Endothelial cell of umbilical vein (primary cell): ENCODE measurements at regions not wholly inside any gene's neighbourhood (a gene's known extent, or its start where the extent isn't known, plus 50 kb on each side); places are given as distances from the start of the nearest gene placed in this dataset.

ENCODE experiments used
- BruUV-seq: library from RNA; stranded (reverse); fragments of 400-500 nt; replicated peaks from 2 replicates; lab custom pipeline; 2021; lab: Mats Ljungman, UMichigan
- CTCF ChIA-PET: fragments of 300-600, 350-600 bp; sonication (Branson Sonifier 250); formaldehyde crosslinking; loops from one replicate; lab custom pipeline; 2021; ENCODE audit warnings: antibody characterized with exemption, inconsistent platforms; lab: Charles Lee
- POLR2A ChIA-PET: fragments of 300-600, 350-600 bp; sonication (Branson Sonifier 250); formaldehyde crosslinking; loops from one replicate; lab custom pipeline; 2021; ENCODE audit warnings: antibody characterized with exemption, inconsistent platforms; lab: Charles Lee
- DNase-seq: peaks from one replicate; pipeline ENCODE4 v3.0.0-alpha.2; 2011; ENCODE audit warnings: low read depth, low spot score
- FAIRE-seq: peaks from 2 replicates; lab custom pipeline; 2011; peaks lifted over from hg19 to GRCh38; lab: Jason Lieb, UNC
- H2AFZ ChIP-seq: 2 replicates; pipeline ENCODE4 v1.6.0; 2012; ENCODE audit warnings: low read depth, low read length, control low read depth, inconsistent platforms
- H3K27ac ChIP-seq: 2 replicates; pipeline ENCODE4 v1.5.1; 2011; ENCODE audit warnings: low read depth, mild to moderate bottlenecking, control low read depth, low read length, moderate library complexity; ENCODE audit not compliant: insufficient read depth
- H3K27me3 ChIP-seq, 2 experiments: 2 replicates each; pipeline versions ENCODE4 v1.6.0 to v1.6.1; 2011; ENCODE audit warnings: low read length in 2 of 2, mixed read lengths in 1 of 2; ENCODE audit not compliant: control insufficient read depth in 2 of 2, insufficient read depth in 2 of 2
- H3K36me3 ChIP-seq, 2 experiments: 2 replicates in 1 of 2; 3 replicates in 1 of 2; pipeline ENCODE4 v1.5.1; 2011; ENCODE audit warnings: low read length in 2 of 2, mild to moderate bottlenecking in 1 of 2, moderate library complexity in 1 of 2; ENCODE audit not compliant: control insufficient read depth in 2 of 2, insufficient read depth in 2 of 2; ENCODE audit errors: extremely low read depth in 1 of 2
- H3K4me1 ChIP-seq: 3 replicates; pipeline ENCODE4 v1.5.1; 2011; ENCODE audit warnings: mild to moderate bottlenecking, low read length; ENCODE audit not compliant: control insufficient read depth, insufficient read depth; ENCODE audit errors: extremely low read depth
- H3K4me2 ChIP-seq: 2 replicates; pipeline ENCODE4 v1.6.1; 2011; ENCODE audit warnings: low read length, control low read depth, mixed read lengths; ENCODE audit not compliant: insufficient read depth
- H3K4me3 ChIP-seq, 3 experiments: fragments of 200-600 bp in 1 of 3; sonication (generic), shearing (Covaris generic) in 1 of 3; replicated peaks in 1 of 3; 2 replicates each; pipeline ENCODE4 v1.5.1; 2011 to 2016; ENCODE audit warnings: control low read depth in 3 of 3, low read length in 3 of 3, mild to moderate bottlenecking in 2 of 3, inconsistent platforms in 1 of 3, low read depth in 1 of 3, moderate library complexity in 1 of 3; ENCODE audit not compliant: insufficient read depth in 1 of 3
- H3K79me2 ChIP-seq: 2 replicates; pipeline ENCODE4 v1.6.0; 2012; ENCODE audit warnings: low read length, inconsistent platforms; ENCODE audit not compliant: control insufficient read depth, insufficient read depth
- H3K9ac ChIP-seq: replicated peaks from 2 replicates; pipeline ENCODE3; 2011; ENCODE audit warnings: low read length, control low read depth; ENCODE audit not compliant: insufficient read depth; ENCODE audit errors: extremely low read depth
- H3K9me1 ChIP-seq: replicated peaks from 3 replicates; pipeline ENCODE4 v1.6.0; 2011; ENCODE audit warnings: mild to moderate bottlenecking, low read length; ENCODE audit not compliant: control insufficient read depth, insufficient read depth; ENCODE audit errors: extremely low read depth
- H3K9me3 ChIP-seq: replicated peaks from 2 replicates; pipeline ENCODE4 v1.5.1; 2012; ENCODE audit warnings: low read length, inconsistent platforms; ENCODE audit not compliant: control insufficient read depth, insufficient read depth
- H4K20me1 ChIP-seq: replicated peaks from 2 replicates; pipeline ENCODE3; 2011; ENCODE audit warnings: mild to moderate bottlenecking, low read length; ENCODE audit not compliant: control insufficient read depth, insufficient read depth; ENCODE audit errors: extremely low read depth
- EZH2 ChIP-seq: IDR thresholded peaks from 2 replicates; pipeline ENCODE4 v1.6.1; 2012; ENCODE audit warnings: borderline replicate concordance, low read depth, mild to moderate bottlenecking, moderate library complexity, low read length, inconsistent platforms; ENCODE audit not compliant: severe bottlenecking
- FOS ChIP-seq: IDR thresholded peaks from 2 replicates; pipeline ENCODE4 v1.6.1; 2011; ENCODE audit warnings: mild to moderate bottlenecking, low read length, moderate library complexity, borderline replicate concordance; ENCODE audit not compliant: insufficient read depth
- GATA2 ChIP-seq: IDR thresholded peaks from 2 replicates; pipeline ENCODE4 v1.7.0; 2011; ENCODE audit warnings: low read depth, mild to moderate bottlenecking, moderate library complexity, mixed read lengths, low read length; ENCODE audit not compliant: insufficient read length, insufficient read depth
- JUN ChIP-seq: IDR thresholded peaks from 2 replicates; pipeline ENCODE4 v1.6.1; 2011; ENCODE audit warnings: borderline replicate concordance, low read depth; ENCODE audit not compliant: insufficient read length, insufficient read depth
- MYC ChIP-seq: IDR thresholded peaks from one replicate; pipeline ENCODE4 v1.6.1; 2011; ENCODE audit warnings: mild to moderate bottlenecking, low read depth, low read length
- POLR2A ChIP-seq: IDR thresholded peaks from 2 replicates; pipeline ENCODE4 v1.6.1; 2012; ENCODE audit warnings: low read depth, mild to moderate bottlenecking, control low read depth, low read length
- POLR2AphosphoS5 ChIP-seq: IDR thresholded peaks from 2 replicates; pipeline ENCODE4 v1.6.1; 2012; ENCODE audit warnings: low read depth, mild to moderate bottlenecking, control low read depth, low read length, moderate library complexity; ENCODE audit not compliant: insufficient read depth
- dilution Hi-C: fragments of 300-500 bp; cut with MboI; formaldehyde crosslinking; loops from one replicate; pipeline ENCODE4 v1.15.0; 2019; ENCODE audit warnings: low sequenced_read_pairs; ENCODE audit not compliant: extremely low pct_ligation_motif_present
- intact Hi-C: fragments of 100-400 bp; cut with micrococcal nuclease; formaldehyde crosslinking; loops from one replicate; pipeline ENCODE4 v1.10.0; 2022
- TF ChIP-seq, protein P1 (sequence below), 2 donors: IDR thresholded peaks; 1 replicate in 1 of 2; 2 replicates in 1 of 2; pipeline ENCODE4 v1.5.1; 2011; ENCODE audit warnings: low read length in 2 of 2, mild to moderate bottlenecking in 2 of 2, moderate library complexity in 2 of 2, control low read depth in 1 of 2, inconsistent platforms in 1 of 2, low read depth in 1 of 2; ENCODE audit not compliant: insufficient read depth in 1 of 2; ENCODE audit errors: extremely low read depth in 1 of 2
- TF ChIP-seq, protein P2 (sequence below): IDR thresholded peaks from 2 replicates; pipeline ENCODE4 v1.6.1; 2011; ENCODE audit not compliant: insufficient read depth, insufficient read length

- DNase-seq = no peak
- Histone ChIP-seq H3K4me2 (no peak overlapping the region), H3K9me3 (no peaks in the 10 kb centered on the region), H2AFZ (no peak overlapping the region), H3K4me1 (no peaks in the 10 kb centered on the region), H3K79me2 (no peaks in the 10 kb centered on the region), H3K27me3 (peaks cover 0 to 12% of the 10 kb centered on the region in 2 experiments), H3K27ac (no peak overlapping the region), H3K9ac (no peak overlapping the region), H3K36me3 (no peaks in the 10 kb centered on the region), H3K4me3 (no peak overlapping the region), H3K9me1 (no peaks in the 10 kb centered on the region), H4K20me1 (no peaks in the 10 kb centered on the region)
- intact Hi-C loops (no loop called here), dilution Hi-C loops (no loop called here)
- no peak for TF ChIP-seq POLR2AphosphoS5
- TF ChIP-seq EZH2 = no peak
- TF ChIP-seq, protein P1, sequence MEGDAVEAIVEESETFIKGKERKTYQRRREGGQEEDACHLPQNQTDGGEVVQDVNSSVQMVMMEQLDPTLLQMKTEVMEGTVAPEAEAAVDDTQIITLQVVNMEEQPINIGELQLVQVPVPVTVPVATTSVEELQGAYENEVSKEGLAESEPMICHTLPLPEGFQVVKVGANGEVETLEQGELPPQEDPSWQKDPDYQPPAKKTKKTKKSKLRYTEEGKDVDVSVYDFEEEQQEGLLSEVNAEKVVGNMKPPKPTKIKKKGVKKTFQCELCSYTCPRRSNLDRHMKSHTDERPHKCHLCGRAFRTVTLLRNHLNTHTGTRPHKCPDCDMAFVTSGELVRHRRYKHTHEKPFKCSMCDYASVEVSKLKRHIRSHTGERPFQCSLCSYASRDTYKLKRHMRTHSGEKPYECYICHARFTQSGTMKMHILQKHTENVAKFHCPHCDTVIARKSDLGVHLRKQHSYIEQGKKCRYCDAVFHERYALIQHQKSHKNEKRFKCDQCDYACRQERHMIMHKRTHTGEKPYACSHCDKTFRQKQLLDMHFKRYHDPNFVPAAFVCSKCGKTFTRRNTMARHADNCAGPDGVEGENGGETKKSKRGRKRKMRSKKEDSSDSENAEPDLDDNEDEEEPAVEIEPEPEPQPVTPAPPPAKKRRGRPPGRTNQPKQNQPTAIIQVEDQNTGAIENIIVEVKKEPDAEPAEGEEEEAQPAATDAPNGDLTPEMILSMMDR (IDR thresholded peaks at IDR 0.05; ENCODE audit: extremely low read depth in 1 of 2, insufficient read depth in 1 of 2, low read depth in 1 of 2, low read length in 2 of 2) = no peak
- TF ChIP-seq, protein P2, sequence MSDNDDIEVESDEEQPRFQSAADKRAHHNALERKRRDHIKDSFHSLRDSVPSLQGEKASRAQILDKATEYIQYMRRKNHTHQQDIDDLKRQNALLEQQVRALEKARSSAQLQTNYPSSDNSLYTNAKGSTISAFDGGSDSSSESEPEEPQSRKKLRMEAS = no peak
- no peak for TF ChIP-seq MYC
- TF ChIP-seq FOS = no peak
- no peak for TF ChIP-seq POLR2A
- no peak for TF ChIP-seq JUN
- TF ChIP-seq GATA2 = no peak
- no TSS peak for BruUV-seq
- ChIA-PET CTCF (no interaction called here), POLR2A (no interaction called here)
- FAIRE-seq = no peak
Observed at GRCh38 chr2:136257893-136258292, 139.9 kb upstream of the CXCR4 start.
